Lower leg skin (tissue), 3 donors: ENCODE measurements at regions not wholly inside any gene's neighbourhood (a gene's known extent, or its start where the extent isn't known, plus 50 kb on each side); places are given as distances from the start of the nearest gene placed in this dataset.

Experiments used
- POLR2A ChIP-seq, 2 donors: fragments of 450-650 bp; IDR thresholded peaks; one replicate each; pipeline ENCODE4 v1.6.1; 2016 to 2017; ENCODE audit warnings: antibody characterized with exemption in 2 of 2, mild to moderate bottlenecking in 1 of 2, moderate library complexity in 1 of 2
- TF ChIP-seq, protein P1 (sequence below), 3 donors: fragments of 450-650 bp; IDR thresholded peaks; one replicate each; pipeline ENCODE4 v1.5.1; 2016; ENCODE audit warnings: antibody characterized with exemption in 3 of 3, mild to moderate bottlenecking in 3 of 3, moderate library complexity in 2 of 3

DNA sequence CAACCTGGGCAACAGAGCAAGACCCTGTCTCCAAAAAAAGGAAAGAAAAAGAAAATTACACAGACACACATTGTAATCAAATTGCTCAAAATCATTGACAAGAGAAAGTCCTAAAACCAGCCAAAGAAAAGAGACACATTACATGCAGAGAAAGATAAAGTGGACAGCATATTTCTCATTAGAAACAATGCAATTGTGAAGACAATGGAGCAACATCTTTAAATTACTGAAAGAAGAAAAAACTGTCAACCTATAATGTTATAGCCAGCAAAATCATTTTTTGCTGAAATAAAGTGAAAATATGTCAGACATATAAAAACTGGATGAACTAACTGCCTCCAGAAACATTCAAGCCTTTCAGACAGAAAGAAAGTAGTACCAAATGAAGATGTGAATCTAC, 120.6 kb downstream of the TMEM167A start:
- TF ChIP-seq, protein P1, sequence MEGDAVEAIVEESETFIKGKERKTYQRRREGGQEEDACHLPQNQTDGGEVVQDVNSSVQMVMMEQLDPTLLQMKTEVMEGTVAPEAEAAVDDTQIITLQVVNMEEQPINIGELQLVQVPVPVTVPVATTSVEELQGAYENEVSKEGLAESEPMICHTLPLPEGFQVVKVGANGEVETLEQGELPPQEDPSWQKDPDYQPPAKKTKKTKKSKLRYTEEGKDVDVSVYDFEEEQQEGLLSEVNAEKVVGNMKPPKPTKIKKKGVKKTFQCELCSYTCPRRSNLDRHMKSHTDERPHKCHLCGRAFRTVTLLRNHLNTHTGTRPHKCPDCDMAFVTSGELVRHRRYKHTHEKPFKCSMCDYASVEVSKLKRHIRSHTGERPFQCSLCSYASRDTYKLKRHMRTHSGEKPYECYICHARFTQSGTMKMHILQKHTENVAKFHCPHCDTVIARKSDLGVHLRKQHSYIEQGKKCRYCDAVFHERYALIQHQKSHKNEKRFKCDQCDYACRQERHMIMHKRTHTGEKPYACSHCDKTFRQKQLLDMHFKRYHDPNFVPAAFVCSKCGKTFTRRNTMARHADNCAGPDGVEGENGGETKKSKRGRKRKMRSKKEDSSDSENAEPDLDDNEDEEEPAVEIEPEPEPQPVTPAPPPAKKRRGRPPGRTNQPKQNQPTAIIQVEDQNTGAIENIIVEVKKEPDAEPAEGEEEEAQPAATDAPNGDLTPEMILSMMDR (IDR thresholded peaks at IDR 0.05), result no peak
- TF ChIP-seq POLR2A (IDR thresholded peaks at IDR 0.05), result no peak
